Kidney epithelial cell (primary cell): ENCODE measurements at regions not wholly inside any gene's neighbourhood (a gene's known extent, or its start where the extent isn't known, plus 50 kb on each side); places are given as distances from the start of the nearest gene placed in this dataset.

Experiments used
- DNase-seq: peaks from one replicate; pipeline ENCODE4 v3.0.0-alpha.2; 2010; ENCODE audit warnings: low read depth
- H3K27me3 ChIP-seq: 2 replicates; pipeline ENCODE4 v1.6.0; 2011; ENCODE audit warnings: low read length; ENCODE audit not compliant: control insufficient read depth, insufficient read depth
- H3K36me3 ChIP-seq: 2 replicates; pipeline ENCODE4 v1.5.1; 2011; ENCODE audit warnings: low read length; ENCODE audit not compliant: control insufficient read depth, insufficient read depth
- H3K4me3 ChIP-seq: 2 replicates; pipeline ENCODE4 v1.5.1; 2011; ENCODE audit warnings: low read depth, mild to moderate bottlenecking, control low read depth, low read length
- CTCF ChIP-seq: IDR thresholded peaks from 2 replicates; pipeline ENCODE4 v1.5.1; 2011; ENCODE audit warnings: mild to moderate bottlenecking, moderate library complexity, low read length, control low read depth, inconsistent platforms; ENCODE audit not compliant: insufficient read depth, poor library complexity, severe bottlenecking

- no peak for DNase-seq
- no peak overlapping the region for H3K4me3 ChIP-seq
- H3K27me3 ChIP-seq: no peaks in the 10 kb centered on the region
- TF ChIP-seq CTCF: no peak
- H3K36me3 ChIP-seq: no peaks in the 10 kb centered on the region
Measured at GRCh38 chr4:127246963-127247952, 385.5 kb upstream of the INTU start.

- H3K4me3 ChIP-seq: no peak overlapping the region
- no peak for DNase-seq
- no peak for TF ChIP-seq CTCF
- no peaks in the 10 kb centered on the region for H3K36me3 ChIP-seq
- no peaks in the 10 kb centered on the region for H3K27me3 ChIP-seq
Measured at GRCh38 chr4:127249066-127249766, 383.5 kb upstream of the INTU start.

GRCh38 chr4:127249767-127250108 is 383.0 kb upstream of the INTU start:
- no peak for DNase-seq
- no peak for TF ChIP-seq CTCF
- Histone ChIP-seq H3K4me3 (no peak overlapping the region), H3K36me3 (no peaks in the 10 kb centered on the region), H3K27me3 (no peaks in the 10 kb centered on the region)

- DNase-seq: no peak
- Histone ChIP-seq H3K27me3 (no peaks in the 10 kb centered on the region), H3K36me3 (no peaks in the 10 kb centered on the region), H3K4me3 (no peak overlapping the region)
- TF ChIP-seq CTCF: no peak
Measured at GRCh38 chr4:127250577-127250976, 382.2 kb upstream of the INTU start.

GRCh38 chr4:127251423-127251822 is 381.3 kb upstream of the INTU start:
- DNase-seq: no peak

More at GRCh38 chr4:127251423-127251822, 381.3 kb upstream of the INTU start:
- no peaks in the 10 kb centered on the region for H3K36me3 ChIP-seq
- H3K4me3 ChIP-seq: no peak overlapping the region
- no peak for TF ChIP-seq CTCF
- H3K27me3 ChIP-seq: no peaks in the 10 kb centered on the region
